Mucosa of rectum (tissue), 2 donors: ENCODE measurements at regions not wholly inside any gene's neighbourhood (a gene's known extent, or its start where the extent isn't known, plus 50 kb on each side); places are given as distances from the start of the nearest gene placed in this dataset.

Source experiments
- H3K27ac ChIP-seq, 2 donors: one replicate each; pipeline ENCODE4 v1.7.0; 2013; ENCODE audit warnings: inconsistent platforms in 2 of 2, low read depth in 2 of 2, low read length in 2 of 2
- H3K27me3 ChIP-seq, 2 donors: one replicate each; pipeline ENCODE4 v1.7.0; 2013; ENCODE audit warnings: low read length in 2 of 2; ENCODE audit not compliant: control insufficient read depth in 2 of 2, insufficient read depth in 2 of 2
- H3K36me3 ChIP-seq, 2 donors: one replicate each; pipeline ENCODE4 v1.7.0; 2013; ENCODE audit warnings: low read length in 2 of 2; ENCODE audit not compliant: control insufficient read depth in 2 of 2, insufficient read depth in 2 of 2
- H3K4me1 ChIP-seq, 2 donors: one replicate each; pipeline ENCODE4 v1.7.0; 2013; ENCODE audit warnings: low read length in 2 of 2, mild to moderate bottlenecking in 1 of 2; ENCODE audit not compliant: control insufficient read depth in 2 of 2, insufficient read depth in 2 of 2
- H3K4me3 ChIP-seq, 2 donors: one replicate each; pipeline ENCODE4 v1.7.0; 2013; ENCODE audit warnings: low read length in 2 of 2
- H3K9ac ChIP-seq, 2 donors: one replicate each; pipeline ENCODE4 v1.7.0; 2013; ENCODE audit warnings: low read length in 2 of 2, low read depth in 1 of 2, mild to moderate bottlenecking in 1 of 2
- H3K9me3 ChIP-seq, 2 donors: one replicate each; pipeline ENCODE4 v1.7.0; 2013; ENCODE audit warnings: low read length in 2 of 2; ENCODE audit not compliant: control insufficient read depth in 2 of 2
- donor health status: healthy.
- donor health status: Normal muscosa, but diverticular disease.

- Histone ChIP-seq H3K9ac (no peak overlapping the region), H3K4me1 (no peaks in the 10 kb centered on the region), H3K27me3 (no peaks in the 10 kb centered on the region), H3K27ac (no peak overlapping the region), H3K4me3 (no peak overlapping the region), H3K36me3 (no peaks in the 10 kb centered on the region), H3K9me3 (no peaks in the 10 kb centered on the region)
Observed at GRCh38 chrX:99603091-99603814, 806.8 kb downstream of the PCDH19 start.

- H3K27ac ChIP-seq = no peak overlapping the region
- H3K36me3 ChIP-seq = no peaks in the 10 kb centered on the region
- no peak overlapping the region for H3K4me3 ChIP-seq
- no peaks in the 10 kb centered on the region for H3K9me3 ChIP-seq
- H3K27me3 ChIP-seq = no peaks in the 10 kb centered on the region
- no peak overlapping the region for H3K9ac ChIP-seq
- no peaks in the 10 kb centered on the region for H3K4me1 ChIP-seq
Observed at GRCh38 chrX:99602107-99602506, 808.0 kb downstream of the PCDH19 start.

GRCh38 chrX:99588936-99589335 lies 821.1 kb downstream of the PCDH19 start:
- no peaks in the 10 kb centered on the region for H3K4me1 ChIP-seq
- H3K9me3 ChIP-seq = no peaks in the 10 kb centered on the region
- H3K9ac ChIP-seq = no peak overlapping the region
- H3K4me3 ChIP-seq = no peak overlapping the region
- H3K36me3 ChIP-seq = no peaks in the 10 kb centered on the region
- no peak overlapping the region for H3K27ac ChIP-seq
- H3K27me3 ChIP-seq = no peaks in the 10 kb centered on the region

- no peaks in the 10 kb centered on the region for H3K27me3 ChIP-seq
- H3K4me1 ChIP-seq = no peaks in the 10 kb centered on the region
- H3K9ac ChIP-seq = no peak overlapping the region
- H3K36me3 ChIP-seq = no peaks in the 10 kb centered on the region
- H3K27ac ChIP-seq = no peak overlapping the region
- H3K9me3 ChIP-seq = no peaks in the 10 kb centered on the region
- H3K4me3 ChIP-seq = no peak overlapping the region
Observed at GRCh38 chrX:99572711-99573110, 837.4 kb downstream of the PCDH19 start.

- no peak overlapping the region for H3K4me3 ChIP-seq
- no peak overlapping the region for H3K9ac ChIP-seq
- no peaks in the 10 kb centered on the region for H3K9me3 ChIP-seq
- H3K4me1 ChIP-seq = no peaks in the 10 kb centered on the region
- H3K36me3 ChIP-seq = no peaks in the 10 kb centered on the region
- no peak overlapping the region for H3K27ac ChIP-seq
- no peaks in the 10 kb centered on the region for H3K27me3 ChIP-seq
Observed at GRCh38 chrX:99549381-99549780, 860.7 kb downstream of the PCDH19 start.

- H3K36me3 ChIP-seq = no peaks in the 10 kb centered on the region
- no peak overlapping the region for H3K27ac ChIP-seq
- H3K9ac ChIP-seq = no peak overlapping the region
- H3K4me1 ChIP-seq = no peaks in the 10 kb centered on the region
- H3K4me3 ChIP-seq = no peak overlapping the region
- no peaks in the 10 kb centered on the region for H3K9me3 ChIP-seq
- no peaks in the 10 kb centered on the region for H3K27me3 ChIP-seq
Observed at GRCh38 chrX:99522450-99522849, 887.6 kb downstream of the PCDH19 start.

- Histone ChIP-seq H3K4me3 (no peak overlapping the region), H3K9ac (no peak overlapping the region), H3K27me3 (no peaks in the 10 kb centered on the region), H3K36me3 (no peaks in the 10 kb centered on the region), H3K9me3 (no peaks in the 10 kb centered on the region), H3K27ac (no peak overlapping the region), H3K4me1 (no peaks in the 10 kb centered on the region)
Observed at GRCh38 chrX:99507768-99508167, 902.3 kb downstream of the PCDH19 start.

GRCh38 chrX:99495453-99495852 lies 914.6 kb downstream of the PCDH19 start:
- Histone ChIP-seq H3K27me3 (no peaks in the 10 kb centered on the region), H3K9ac (no peak overlapping the region), H3K27ac (no peak overlapping the region), H3K36me3 (no peaks in the 10 kb centered on the region), H3K9me3 (peaks cover 0 to 4% of the 10 kb centered on the region in 2 donors), H3K4me3 (no peak overlapping the region), H3K4me1 (no peaks in the 10 kb centered on the region)

GRCh38 chrX:99494668-99495067 lies 915.4 kb downstream of the PCDH19 start:
- Histone ChIP-seq H3K36me3 (no peaks in the 10 kb centered on the region), H3K27me3 (no peaks in the 10 kb centered on the region), H3K9me3 (peaks cover 0 to under 1% of the 10 kb centered on the region in 2 donors), H3K4me1 (no peaks in the 10 kb centered on the region), H3K27ac (no peak overlapping the region), H3K4me3 (no peak overlapping the region), H3K9ac (no peak overlapping the region)

- H3K27ac ChIP-seq = no peak overlapping the region
- no peak overlapping the region for H3K9ac ChIP-seq
- H3K9me3 ChIP-seq = no peaks in the 10 kb centered on the region
- H3K4me3 ChIP-seq = no peak overlapping the region
- H3K4me1 ChIP-seq = no peaks in the 10 kb centered on the region
- H3K27me3 ChIP-seq = no peaks in the 10 kb centered on the region
- no peaks in the 10 kb centered on the region for H3K36me3 ChIP-seq
Observed at GRCh38 chrX:99480728-99481127, 929.3 kb downstream of the PCDH19 start.
